Ishikawa (cell line): ENCODE measurements at regions not wholly inside any gene's neighbourhood (a gene's known extent, or its start where the extent isn't known, plus 50 kb on each side); places are given as distances from the start of the nearest gene placed in this dataset.

ENCODE experiments used
- CEBPB ChIP-seq: IDR thresholded peaks from 2 replicates; pipeline ENCODE4 v1.6.1; 2012
- CREB1 ChIP-seq: IDR thresholded peaks from 2 replicates; pipeline ENCODE4 v1.6.1; 2012; ENCODE audit warnings: low read depth
- EGR1 ChIP-seq: IDR thresholded peaks from 2 replicates; pipeline ENCODE4 v1.6.1; 2012
- FOXM1 ChIP-seq: IDR thresholded peaks from 2 replicates; pipeline ENCODE4 v1.6.1; 2012; ENCODE audit warnings: low read depth, borderline replicate concordance
- MAX ChIP-seq: IDR thresholded peaks from 2 replicates; pipeline ENCODE4 v1.6.1; 2012
- NFIC ChIP-seq: IDR thresholded peaks from 2 replicates; pipeline ENCODE4 v1.6.1; 2012
- RAD21 ChIP-seq: IDR thresholded peaks from 2 replicates; pipeline ENCODE4 v1.6.1; 2012; ENCODE audit warnings: low read depth
- REST ChIP-seq: IDR thresholded peaks from 2 replicates; pipeline ENCODE4 v1.6.1; 2012; ENCODE audit warnings: low read depth, mild to moderate bottlenecking
- TAF1 ChIP-seq: IDR thresholded peaks from 2 replicates; pipeline ENCODE4 v1.6.1; 2012; ENCODE audit warnings: low read depth, mild to moderate bottlenecking
- TCF12 ChIP-seq: IDR thresholded peaks from 2 replicates; pipeline ENCODE4 v1.6.1; 2012; ENCODE audit warnings: low read depth
- TEAD4 ChIP-seq: IDR thresholded peaks from 2 replicates; pipeline ENCODE4 v1.6.1; 2012
- USF1 ChIP-seq: IDR thresholded peaks from 2 replicates; pipeline ENCODE4 v1.6.1; 2012
- YY1 ChIP-seq: IDR thresholded peaks from 2 replicates; pipeline ENCODE4 v1.6.1; 2012; ENCODE audit warnings: low read depth
- ZBTB7A ChIP-seq: IDR thresholded peaks from 2 replicates; pipeline ENCODE4 v1.6.1; 2012; ENCODE audit warnings: low read depth

- TF ChIP-seq ZBTB7A, result 0 out of 2 replicates have a peak, but pooled peaks have one; percentile 43
- TF ChIP-seq REST, result no peak
Observed at GRCh38 chr21:31559368-31560119, 99.9 kb upstream of the SOD1 start.

- TF ChIP-seq FOXM1 (no peak), MAX (peak; percentile 58; the same call in 1 of the 2 replicates)
Observed at GRCh38 chr21:31558962-31559367, 100.5 kb upstream of the SOD1 start.

- TF ChIP-seq CREB1 (no peak), YY1 (no peak), NFIC (no peak), TAF1 (no peak), FOXM1 (no peak), REST (no peak), RAD21 (no peak), ZBTB7A (no peak), TCF12 (no peak), EGR1 (no peak), MAX (no peak), CEBPB (no peak), TEAD4 (no peak)
Observed at GRCh38 chr21:31558189-31558961, 101.1 kb upstream of the SOD1 start.

- TF ChIP-seq TAF1 (no peak), USF1 (no peak), MAX (no peak), ZBTB7A (0 out of 2 replicates have a peak, but pooled peaks have one; percentile 32), NFIC (no peak)
Observed at GRCh38 chr21:31557421-31558188, 101.9 kb upstream of the SOD1 start.

- TF ChIP-seq CREB1 (no peak), TAF1 (no peak), TCF12 (no peak), RAD21 (no peak)
Observed at GRCh38 chr21:31556662-31557061, 102.8 kb upstream of the SOD1 start.

- TF ChIP-seq YY1 (no peak), EGR1 (no peak), TCF12 (no peak), REST (no peak), TAF1 (no peak), USF1 (no peak), CEBPB (no peak)
Observed at GRCh38 chr21:31555741-31556191, 103.7 kb upstream of the SOD1 start.
